Astrocyte (in vitro differentiated cells and primary cell): ENCODE measurements at regions not wholly inside any gene's neighbourhood (a gene's known extent, or its start where the extent isn't known, plus 50 kb on each side); places are given as distances from the start of the nearest gene placed in this dataset.

Experiments
- CTCF ChIP-seq: IDR thresholded peaks from 2 replicates; pipeline ENCODE4 v1.5.1; 2011; ENCODE audit warnings: low read depth, mild to moderate bottlenecking, inconsistent platforms, low read length, moderate library complexity; ENCODE audit not compliant: insufficient read depth
- EZH2 ChIP-seq: IDR thresholded peaks from 2 replicates; pipeline ENCODE4 v1.6.1; 2012; ENCODE audit warnings: mild to moderate bottlenecking, low read length, inconsistent platforms; ENCODE audit not compliant: insufficient read depth

- TF ChIP-seq CTCF, result no peak
- TF ChIP-seq EZH2, result no peak
These were observed 70.6 kb upstream of the KCNK12 start for GRCh38 chr2:47641366-47641765.
